GM21529 (cell line): ENCODE measurements at regions not wholly inside any gene's neighbourhood (a gene's known extent, or its start where the extent isn't known, plus 50 kb on each side); places are given as distances from the start of the nearest gene placed in this dataset.

Experiments used
- ATAC-seq: cut with Tn5 transposase; IDR thresholded peaks from one replicate; pipeline ENCODE4 v1.9.1; 2021; ENCODE audit not compliant: unreplicated experiment

- no peak for ATAC-seq
Measured at GRCh38 chr2:225156853-225157451, 114.7 kb upstream of the DOCK10 start.

DNA sequence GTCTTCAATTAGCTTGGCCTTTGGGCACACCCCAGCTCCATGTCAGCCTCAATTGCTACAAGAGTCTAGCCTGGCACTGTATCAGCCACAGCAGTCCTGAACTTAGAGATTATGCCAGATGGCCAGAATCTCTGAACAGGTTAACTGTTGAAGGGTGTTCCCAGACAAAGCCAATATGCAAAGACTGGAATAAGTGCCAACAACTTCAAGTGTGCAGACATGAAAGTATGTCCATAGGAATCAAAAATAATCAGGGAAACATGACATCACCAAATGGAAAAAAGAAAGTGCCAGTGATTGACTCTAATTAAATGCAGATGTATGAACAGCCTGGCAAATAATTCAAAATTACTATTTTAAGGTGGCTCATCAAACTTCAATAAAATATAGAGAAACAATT lies 98.5 kb upstream of the DOCK10 start:
- no peak for ATAC-seq

DNA sequence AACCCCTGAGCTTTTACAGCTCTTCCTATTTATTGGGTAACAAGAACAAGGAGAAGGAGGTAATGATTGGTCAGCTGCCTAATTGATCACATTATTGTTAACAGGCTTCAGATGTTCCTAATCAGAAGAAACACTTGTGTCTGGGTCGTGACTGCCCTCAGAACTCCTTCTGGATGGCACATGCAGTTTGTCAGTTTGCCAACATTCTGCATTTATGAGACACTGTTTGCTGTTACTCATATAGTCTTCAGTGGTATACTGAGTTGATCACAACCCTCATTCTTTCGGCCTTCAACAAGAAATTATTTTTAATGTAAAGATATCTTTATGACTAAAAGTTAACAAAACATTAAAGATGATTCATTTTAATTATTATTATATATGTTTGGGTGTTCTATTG lies 95.7 kb upstream of the DOCK10 start:
- no peak for ATAC-seq

GRCh38 chr2:225136552-225136951 lies 94.3 kb upstream of the DOCK10 start:
- no peak for ATAC-seq

GRCh38 chr2:225131898-225132297 lies 89.6 kb upstream of the DOCK10 start:
- no peak for ATAC-seq

DNA sequence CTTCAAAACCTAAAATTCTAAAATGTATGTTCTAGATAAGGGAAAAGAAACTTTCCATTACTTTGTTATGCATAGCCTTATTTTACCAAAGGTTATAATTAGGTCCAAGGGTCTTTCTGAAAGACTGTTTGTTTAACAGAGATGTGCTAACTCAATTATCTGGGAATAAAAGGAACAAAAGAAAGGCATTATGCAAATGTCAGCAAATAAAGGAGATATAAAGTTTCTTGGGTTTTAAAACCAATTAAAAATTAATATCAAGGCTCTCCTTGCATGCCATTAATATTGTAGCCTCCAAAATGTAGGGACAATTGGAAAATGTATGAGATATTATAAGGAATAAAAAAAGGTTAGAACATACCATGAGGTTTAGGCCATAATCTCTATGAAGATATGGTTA lies 87.8 kb upstream of the DOCK10 start:
- no peak for ATAC-seq

GRCh38 chr2:225124311-225125017 lies 82.2 kb upstream of the DOCK10 start:
- no peak for ATAC-seq

- no peak for ATAC-seq
Measured at GRCh38 chr2:225122583-225123486, 80.6 kb upstream of the DOCK10 start.

GRCh38 chr2:225122007-225122406 lies 79.7 kb upstream of the DOCK10 start:
- ATAC-seq, result no peak

- no peak for ATAC-seq
Measured at GRCh38 chr2:225120186-225120585, 77.9 kb upstream of the DOCK10 start.

- no peak for ATAC-seq
Measured at GRCh38 chr2:225117051-225117716, 74.9 kb upstream of the DOCK10 start.

DNA sequence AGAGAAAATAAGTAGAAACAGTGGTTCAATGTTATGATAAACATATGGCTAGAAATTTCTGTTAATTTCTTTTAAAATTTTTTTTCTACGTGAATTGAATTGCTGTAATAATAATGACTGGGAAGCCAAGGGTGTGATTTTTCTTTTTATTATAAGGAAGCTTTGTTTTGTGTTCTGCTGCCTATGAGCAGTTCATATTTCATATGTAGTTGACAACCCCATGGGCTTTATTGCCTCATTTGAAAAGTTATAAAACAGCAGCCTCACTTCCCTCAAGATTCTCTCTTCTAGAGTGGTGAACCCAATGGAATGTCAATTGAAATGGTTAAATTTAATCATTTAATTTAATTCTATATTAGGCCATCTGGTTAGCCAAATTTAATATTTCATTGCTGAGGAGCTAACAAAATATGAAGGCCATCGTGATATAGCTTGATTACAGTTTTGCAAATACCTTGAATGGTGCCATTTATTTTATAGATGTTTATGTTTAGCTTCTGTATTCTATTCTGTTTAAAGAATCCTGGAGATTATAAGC lies 72.6 kb upstream of the DOCK10 start:
- ATAC-seq, result no peak

GRCh38 chr2:225113371-225114015 lies 71.2 kb upstream of the DOCK10 start:
- no peak for ATAC-seq

DNA sequence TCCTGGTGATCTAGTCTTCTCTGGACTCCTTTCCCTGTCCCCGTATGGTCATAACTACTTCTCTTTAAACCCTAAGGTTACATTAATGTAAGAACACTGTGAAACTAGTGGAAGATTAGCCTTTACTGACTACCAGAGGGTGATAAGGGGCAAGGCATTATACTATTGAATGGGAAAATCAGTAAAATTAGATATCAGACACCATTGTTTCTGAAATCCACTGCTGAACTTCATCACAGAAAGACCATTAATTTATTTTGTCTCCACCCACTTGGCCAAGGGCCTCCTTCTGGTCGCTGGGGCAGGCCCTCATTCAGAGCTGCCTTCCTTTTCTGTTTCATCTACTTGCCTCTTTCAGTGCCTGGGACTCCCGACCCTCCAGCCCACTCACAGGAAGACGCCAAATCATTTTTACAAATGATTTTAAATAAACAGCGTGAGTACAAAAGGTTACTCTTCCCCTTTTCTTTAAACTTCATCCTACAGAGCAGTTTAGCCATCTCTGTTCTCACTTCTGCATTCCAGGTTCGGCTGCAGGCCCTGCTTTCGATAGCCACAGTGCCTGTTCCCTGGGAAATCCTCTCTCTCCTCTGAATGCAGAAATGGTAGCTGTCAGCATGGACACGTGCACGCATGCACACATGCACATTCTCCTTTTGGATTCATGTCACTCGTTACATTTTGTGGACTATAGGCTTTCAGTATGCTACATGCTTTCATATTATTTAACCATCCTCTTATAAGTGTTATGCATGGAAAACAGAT lies 70.3 kb upstream of the DOCK10 start:
- ATAC-seq, result peak; percentile 82

DNA sequence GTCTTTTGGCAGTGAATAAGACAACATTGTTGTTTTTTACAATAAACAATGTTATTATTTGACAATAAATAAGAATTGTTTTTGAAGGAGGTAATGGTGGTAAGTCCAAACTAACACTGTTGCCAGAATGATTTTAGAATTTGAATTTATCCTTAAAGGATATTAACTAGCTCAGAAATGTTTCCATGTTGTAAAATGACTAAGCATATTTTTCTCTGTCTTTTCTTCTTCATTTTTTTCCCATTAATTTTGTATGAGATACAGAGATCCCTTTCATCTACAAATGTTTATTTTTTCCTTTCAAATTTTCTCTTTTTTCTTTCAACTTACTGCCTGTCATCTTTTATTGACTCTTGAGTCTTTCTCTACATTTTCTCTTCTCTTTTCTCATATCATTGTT lies 66.5 kb upstream of the DOCK10 start:
- no peak for ATAC-seq

DNA sequence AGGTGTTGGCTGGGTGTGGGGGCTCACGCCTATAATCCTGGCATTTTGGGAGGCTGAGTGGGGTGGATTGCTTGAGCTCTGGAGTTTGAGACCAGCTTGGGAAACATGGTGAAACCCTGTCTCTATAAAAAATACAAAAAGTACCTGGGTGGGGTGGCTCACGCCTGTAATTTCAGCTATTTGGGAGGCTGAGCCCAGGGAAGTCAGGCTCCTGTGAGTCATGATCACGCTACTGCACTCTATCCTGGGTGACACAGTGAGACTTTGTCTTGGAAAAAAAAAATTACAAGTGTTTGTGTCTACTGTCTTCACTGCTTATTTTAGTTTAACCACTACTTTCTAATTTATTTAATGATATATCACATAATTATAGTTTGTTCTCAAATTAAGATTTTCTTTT lies 62.7 kb upstream of the DOCK10 start:
- ATAC-seq, result no peak

GRCh38 chr2:225104321-225104720 lies 62.1 kb upstream of the DOCK10 start:
- no peak for ATAC-seq

- no peak for ATAC-seq
Measured at GRCh38 chr2:225103737-225104141, 61.5 kb upstream of the DOCK10 start.

- ATAC-seq, result no peak
Measured at GRCh38 chr2:225100856-225101294, 58.6 kb upstream of the DOCK10 start.

- ATAC-seq, result no peak
Measured at GRCh38 chr2:225100269-225100668, 58.0 kb upstream of the DOCK10 start.
